ENCODE measurements at regions not wholly inside any gene's neighbourhood (a gene's known extent, or its start where the extent isn't known, plus 50 kb on each side); places are given as distances from the start of the nearest gene placed in this dataset.

DNA sequence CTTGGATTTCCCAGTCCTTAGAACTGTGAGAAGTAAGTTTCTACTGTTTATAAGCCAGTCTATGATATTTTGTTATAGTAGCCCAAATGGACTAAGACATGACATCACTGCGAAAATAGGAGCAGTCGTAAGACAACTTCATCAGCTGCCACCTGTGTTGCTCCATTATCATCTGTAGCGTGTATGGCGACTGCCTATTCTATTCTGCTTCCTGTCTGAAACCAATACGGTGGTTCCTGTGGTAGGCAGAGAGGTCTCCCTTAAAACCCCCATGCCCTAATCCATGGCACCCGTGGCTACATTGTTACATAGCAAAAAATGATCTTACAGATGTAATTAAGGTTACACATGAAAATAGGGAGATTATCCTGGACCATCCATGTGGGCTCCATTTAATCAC, 105.4 kb upstream of the FAT1 start:
- TF ChIP-seq, protein P1, sequence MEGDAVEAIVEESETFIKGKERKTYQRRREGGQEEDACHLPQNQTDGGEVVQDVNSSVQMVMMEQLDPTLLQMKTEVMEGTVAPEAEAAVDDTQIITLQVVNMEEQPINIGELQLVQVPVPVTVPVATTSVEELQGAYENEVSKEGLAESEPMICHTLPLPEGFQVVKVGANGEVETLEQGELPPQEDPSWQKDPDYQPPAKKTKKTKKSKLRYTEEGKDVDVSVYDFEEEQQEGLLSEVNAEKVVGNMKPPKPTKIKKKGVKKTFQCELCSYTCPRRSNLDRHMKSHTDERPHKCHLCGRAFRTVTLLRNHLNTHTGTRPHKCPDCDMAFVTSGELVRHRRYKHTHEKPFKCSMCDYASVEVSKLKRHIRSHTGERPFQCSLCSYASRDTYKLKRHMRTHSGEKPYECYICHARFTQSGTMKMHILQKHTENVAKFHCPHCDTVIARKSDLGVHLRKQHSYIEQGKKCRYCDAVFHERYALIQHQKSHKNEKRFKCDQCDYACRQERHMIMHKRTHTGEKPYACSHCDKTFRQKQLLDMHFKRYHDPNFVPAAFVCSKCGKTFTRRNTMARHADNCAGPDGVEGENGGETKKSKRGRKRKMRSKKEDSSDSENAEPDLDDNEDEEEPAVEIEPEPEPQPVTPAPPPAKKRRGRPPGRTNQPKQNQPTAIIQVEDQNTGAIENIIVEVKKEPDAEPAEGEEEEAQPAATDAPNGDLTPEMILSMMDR (conservative IDR thresholded peaks at IDR 0.05; ENCODE audit: low read depth, low read length) = no peak
- no peak for TF ChIP-seq POLR2A (IDR thresholded peaks at IDR 0.05; ENCODE audit: low read depth, low read length)
- TF ChIP-seq MXI1 (IDR thresholded peaks at IDR 0.05; ENCODE audit: borderline replicate concordance, low read depth, low read length) = no peak
